Keratinocyte (primary cell): ENCODE measurements at regions not wholly inside any gene's neighbourhood (a gene's known extent, or its start where the extent isn't known, plus 50 kb on each side); places are given as distances from the start of the nearest gene placed in this dataset.
"Not testable (repeated sequence)": the region's sequence is repeated elsewhere in the genome, so short reads cannot be mapped to it uniquely, and the experiment has no call there.

Experiments
- CTCF ChIP-seq, 3 experiments: IDR thresholded peaks in 1 of 3; conservative IDR thresholded peaks in 1 of 3; optimal IDR thresholded peaks in 1 of 3; 2 replicates in 2 of 3; 3 replicates in 1 of 3; pipeline versions ENCODE3 to v1.5.1; 2011; ENCODE audit warnings: low read length in 3 of 3, mild to moderate bottlenecking in 3 of 3, moderate library complexity in 2 of 3, control low read depth in 1 of 3, inconsistent platforms in 1 of 3; ENCODE audit not compliant: insufficient read depth in 2 of 3; ENCODE audit errors: extremely low read depth in 1 of 3
- EZH2 ChIP-seq: IDR thresholded peaks from one replicate; pipeline ENCODE4 v1.6.1; 2012; ENCODE audit warnings: inconsistent platforms, mild to moderate bottlenecking, low read length, moderate library complexity

- TF ChIP-seq CTCF (optimal IDR thresholded peaks at IDR 0.05 in 1 of 3, IDR thresholded peaks at IDR 0.05 in 1 of 3, conservative IDR thresholded peaks at IDR 0.05 in 1 of 3; ENCODE audit: extremely low read depth in 1 of 3, insufficient read depth in 2 of 3, low read length in 3 of 3); EZH2: not testable (repeated sequence)
These were observed 818.3 kb downstream of the TTLL7 start for GRCh38 chr1:83180621-83181020.
